ENCODE measurements at regions not wholly inside any gene's neighbourhood (a gene's known extent, or its start where the extent isn't known, plus 50 kb on each side); places are given as distances from the start of the nearest gene placed in this dataset.

DNA sequence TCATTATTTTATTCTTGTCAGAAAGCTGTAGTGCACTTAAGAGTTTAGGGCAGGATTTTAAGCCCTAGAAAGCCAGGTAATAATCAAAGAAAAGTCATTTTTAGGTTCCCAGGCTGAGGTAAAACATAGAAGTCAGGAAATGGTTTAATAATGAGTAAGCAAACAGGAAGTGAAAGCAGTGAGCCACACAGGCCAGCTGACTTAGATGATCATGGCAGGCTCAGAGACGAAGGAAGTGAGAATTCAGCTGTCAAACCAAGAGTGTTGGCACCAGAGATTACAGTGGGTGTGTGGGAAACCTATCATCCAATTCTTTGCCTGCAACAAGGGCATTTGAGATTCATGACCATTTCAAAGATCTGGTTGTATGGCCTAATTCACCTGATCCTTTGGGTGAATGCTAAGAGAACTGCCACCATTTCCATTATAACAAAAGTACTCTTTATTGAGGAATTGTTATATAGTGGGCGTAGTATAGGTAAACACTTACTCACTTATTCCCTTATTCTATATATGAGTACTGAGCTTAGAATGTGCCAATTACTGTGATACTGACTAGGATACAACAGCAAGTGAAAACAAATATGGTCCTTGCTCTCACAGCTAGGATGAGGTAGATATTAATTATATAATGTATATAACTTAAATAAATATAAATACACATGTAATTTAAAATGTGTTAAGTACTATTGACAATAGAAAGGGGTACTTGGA is 103.7 kb upstream of the EDNRB start:
- dilution Hi-C loops (cut with MboI; ENCODE audit: extremely low pct_ligation_motif_present, low sequenced_read_pairs) (no loop called here), intact Hi-C loops (cut with micrococcal nuclease) (loop anchor here (1.0 to 10.0 kb wide), 7 partner anchors 10 to 1510 kb away; partner anchors contain the start of genes EDNRB and OBI1)
- DNase-seq (ENCODE audit: low read depth, low spot score), result peak; percentile 95
- TF ChIP-seq CTCF (IDR thresholded peaks at IDR 0.05; ENCODE audit: extremely low read depth in 1 of 2, insufficient read depth in 1 of 2, low read depth in 1 of 2, low read length in 2 of 2) (no peak), POLR2AphosphoS5 (IDR thresholded peaks at IDR 0.05; ENCODE audit: insufficient read depth, low read depth, low read length) (peak; percentile 78), GATA2 (IDR thresholded peaks at IDR 0.05; ENCODE audit: insufficient read depth, insufficient read length, low read depth, low read length) (peak; percentile 72), MYC (IDR thresholded peaks at IDR 0.05; ENCODE audit: low read depth, low read length) (no peak), EZH2 (IDR thresholded peaks at IDR 0.05; ENCODE audit: borderline replicate concordance, low read depth, low read length, severe bottlenecking) (no peak), FOS (IDR thresholded peaks at IDR 0.05; ENCODE audit: borderline replicate concordance, insufficient read depth, low read length) (peak; percentile 90), POLR2A (IDR thresholded peaks at IDR 0.05; ENCODE audit: low read depth, low read length) (no peak), JUN (IDR thresholded peaks at IDR 0.05; ENCODE audit: borderline replicate concordance, insufficient read depth, insufficient read length, low read depth) (peak; percentile 98)
- TF ChIP-seq, protein P1, sequence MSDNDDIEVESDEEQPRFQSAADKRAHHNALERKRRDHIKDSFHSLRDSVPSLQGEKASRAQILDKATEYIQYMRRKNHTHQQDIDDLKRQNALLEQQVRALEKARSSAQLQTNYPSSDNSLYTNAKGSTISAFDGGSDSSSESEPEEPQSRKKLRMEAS (IDR thresholded peaks at IDR 0.05; ENCODE audit: insufficient read depth, insufficient read length), result peak; percentile 52
- Histone ChIP-seq H4K20me1 (replicated peaks; ENCODE audit: control insufficient read depth, extremely low read depth, insufficient read depth, low read length) (no peaks in the 10 kb centered on the region), H3K9ac (replicated peaks; ENCODE audit: extremely low read depth, insufficient read depth, low read length) (peak overlapping the region; percentile 38), H3K4me1 (ENCODE audit: control insufficient read depth, extremely low read depth, insufficient read depth, low read length) (peaks cover 25% of the 10 kb centered on the region), H3K9me1 (replicated peaks; ENCODE audit: control insufficient read depth, extremely low read depth, insufficient read depth, low read length) (no peaks in the 10 kb centered on the region), H3K36me3 (ENCODE audit: control insufficient read depth in 2 of 2, extremely low read depth in 1 of 2, insufficient read depth in 2 of 2, low read length in 2 of 2) (no peaks in the 10 kb centered on the region), H3K4me2 (ENCODE audit: insufficient read depth, low read length) (peak overlapping the region; percentile 72), H3K4me3 (replicated peaks in 1 of 3; ENCODE audit: insufficient read depth in 1 of 3, low read depth in 1 of 3, low read length in 3 of 3) (no peak overlapping the region), H3K9me3 (replicated peaks; ENCODE audit: control insufficient read depth, insufficient read depth, low read length) (no peaks in the 10 kb centered on the region), H2AFZ (ENCODE audit: low read depth, low read length) (no peak overlapping the region), H3K79me2 (ENCODE audit: control insufficient read depth, insufficient read depth, low read length) (no peaks in the 10 kb centered on the region), H3K27ac (ENCODE audit: insufficient read depth, low read depth, low read length) (peak overlapping the region; percentile 72), H3K27me3 (ENCODE audit: control insufficient read depth in 2 of 2, insufficient read depth in 2 of 2, low read length in 2 of 2) (no peaks in the 10 kb centered on the region)
- FAIRE-seq, result peak; percentile 97
- ChIA-PET POLR2A (interaction anchor here (0.9 kb wide), 1 partner anchor 10 kb away, joined by 3 read pairs; no protein-coding TSS in a partner anchor), CTCF (interaction anchor here (0.9 to 2.2 kb wide), 3 partner anchors 74 to 124 kb away, joined by 3 to 11 read pairs (median 4); no protein-coding TSS in a partner anchor)
- TSS peak; percentile 79 for BruUV-seq (replicated peaks)
